Liver (tissue), 8 donors: ENCODE measurements at regions not wholly inside any gene's neighbourhood (a gene's known extent, or its start where the extent isn't known, plus 50 kb on each side); places are given as distances from the start of the nearest gene placed in this dataset.

Source experiments
- DNase-seq: peaks from one replicate; pipeline ENCODE4 v3.0.0-alpha.2; 2017; ENCODE audit warnings: low spot score
- H3K27ac ChIP-seq, 2 donors: one replicate each; pipeline ENCODE4 v1.7.0; 2013; ENCODE audit warnings: inconsistent platforms in 2 of 2, low read length in 2 of 2, control low read depth in 1 of 2, low read depth in 1 of 2, mild to moderate bottlenecking in 1 of 2
- H3K27me3 ChIP-seq, 4 donors: one replicate each; pipeline versions ENCODE4 v1.6.1 to v1.7.0; 2013; ENCODE audit warnings: low read length in 3 of 4, inconsistent platforms in 1 of 4, mild to moderate bottlenecking in 1 of 4, moderate library complexity in 1 of 4; ENCODE audit not compliant: control insufficient read depth in 4 of 4, insufficient read depth in 4 of 4
- H3K36me3 ChIP-seq, 4 donors: one replicate each; pipeline versions ENCODE4 v1.6.1 to v1.7.0; 2013; ENCODE audit warnings: low read length in 3 of 4, mild to moderate bottlenecking in 3 of 4, low read depth in 1 of 4, moderate library complexity in 1 of 4; ENCODE audit not compliant: control insufficient read depth in 4 of 4, insufficient read depth in 3 of 4
- H3K4me1 ChIP-seq, 4 donors: one replicate each; pipeline versions ENCODE4 v1.6.1 to v1.7.0; 2013; ENCODE audit warnings: low read length in 3 of 4, mild to moderate bottlenecking in 3 of 4, moderate library complexity in 1 of 4; ENCODE audit not compliant: control insufficient read depth in 4 of 4, insufficient read depth in 4 of 4
- H3K4me3 ChIP-seq, 3 donors: one replicate each; pipeline versions ENCODE4 v1.6.1 to v1.7.0; 2013; ENCODE audit warnings: low read length in 3 of 3, control low read depth in 1 of 3, low read depth in 1 of 3, mild to moderate bottlenecking in 1 of 3
- H3K9ac ChIP-seq, 2 donors: one replicate each; pipeline ENCODE4 v1.7.0; 2013; ENCODE audit warnings: low read length in 2 of 2, mild to moderate bottlenecking in 2 of 2, moderate library complexity in 2 of 2, control low read depth in 1 of 2, low read depth in 1 of 2
- H3K9me3 ChIP-seq, 4 donors: one replicate each; pipeline versions ENCODE4 v1.6.1 to v1.7.0; 2013; ENCODE audit warnings: low read length in 3 of 4; ENCODE audit not compliant: control insufficient read depth in 4 of 4
- FOXA1 ChIP-seq: IDR thresholded peaks from 2 replicates; pipeline ENCODE4 v1.6.1; 2016; ENCODE audit warnings: antibody characterized with exemption
- GABPA ChIP-seq, 2 donors: IDR thresholded peaks in 1 of 2; conservative IDR thresholded peaks in 1 of 2; 2 replicates each; pipeline ENCODE4 v1.6.1; 2016; ENCODE audit warnings: antibody characterized with exemption in 2 of 2, mild to moderate bottlenecking in 1 of 2, moderate library complexity in 1 of 2
- JUND ChIP-seq, 2 donors: IDR thresholded peaks; 2 replicates each; pipeline ENCODE4 v1.6.1; 2016; ENCODE audit warnings: antibody characterized with exemption in 2 of 2
- RAD21 ChIP-seq, 2 donors: IDR thresholded peaks; 2 replicates each; pipeline ENCODE4 v1.6.1; 2016; ENCODE audit warnings: antibody characterized with exemption in 2 of 2, mild to moderate bottlenecking in 2 of 2
- RXRA ChIP-seq, 2 donors: IDR thresholded peaks; 2 replicates each; pipeline ENCODE4 v1.6.1; 2017 to 2018; ENCODE audit warnings: antibody characterized with exemption in 2 of 2, mild to moderate bottlenecking in 1 of 2
- SP1 ChIP-seq: IDR thresholded peaks from 2 replicates; pipeline ENCODE4 v1.6.1; 2018; ENCODE audit warnings: antibody characterized with exemption, mild to moderate bottlenecking
- TAF1 ChIP-seq: conservative IDR thresholded peaks from 2 replicates; pipeline ENCODE4 v1.6.1; 2016; ENCODE audit warnings: antibody characterized with exemption, mild to moderate bottlenecking
- YY1 ChIP-seq: IDR thresholded peaks from 2 replicates; pipeline ENCODE4 v1.6.1; 2016; ENCODE audit warnings: antibody characterized with exemption, mild to moderate bottlenecking
- ZBTB33 ChIP-seq: IDR thresholded peaks from 2 replicates; pipeline ENCODE4 v1.6.1; 2016; ENCODE audit warnings: antibody characterized with exemption
- WGBS: extraction: QIAGEN DNeasy Blood & Tissue Kit; methylation state at CpG from one replicate; pipeline ENCODE4 v1.1.7; 2013; 5-methylcytosine and 5-hydroxymethylcytosine counted together
- TF ChIP-seq, protein P1 (sequence below): fragments of 150-350 bp; IDR thresholded peaks from 2 replicates; pipeline ENCODE4 v1.5.1; 2017; ENCODE audit warnings: improper control_type of control experiment, low read depth, low read length; ENCODE audit not compliant: missing input control
- TF ChIP-seq, protein P2 (sequence below): IDR thresholded peaks from 2 replicates; pipeline ENCODE4 v1.6.1; 2016; ENCODE audit warnings: antibody characterized with exemption
- donor health status: healthy.
- donor health status: healthy.
- donor health status: healthy.
- donor health status: healthy.
- donor health status: healthy.

DNA sequence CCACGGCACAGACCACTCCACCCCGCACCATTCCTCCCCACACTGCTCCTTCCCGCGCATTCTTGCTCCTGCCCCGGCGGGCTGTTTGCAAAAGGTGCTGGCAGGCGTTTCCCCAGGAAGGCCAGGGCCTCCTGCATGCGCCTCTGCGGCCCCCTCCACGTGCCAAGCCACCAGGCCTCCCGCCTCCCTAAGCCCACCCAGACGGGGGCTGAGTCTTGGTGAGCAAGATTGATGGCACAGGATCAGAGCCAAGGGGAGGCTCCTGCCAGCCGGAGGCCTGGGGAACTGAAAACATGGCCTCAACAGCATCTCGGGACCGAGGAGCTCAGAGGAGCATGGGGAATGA, 328.3 kb upstream of the DIO3 start:
- H3K4me1 ChIP-seq = peaks cover 0 to 3% (median 0%) of the 10 kb centered on the region in 4 donors
- no peak for TF ChIP-seq YY1
- TF ChIP-seq, protein P1, sequence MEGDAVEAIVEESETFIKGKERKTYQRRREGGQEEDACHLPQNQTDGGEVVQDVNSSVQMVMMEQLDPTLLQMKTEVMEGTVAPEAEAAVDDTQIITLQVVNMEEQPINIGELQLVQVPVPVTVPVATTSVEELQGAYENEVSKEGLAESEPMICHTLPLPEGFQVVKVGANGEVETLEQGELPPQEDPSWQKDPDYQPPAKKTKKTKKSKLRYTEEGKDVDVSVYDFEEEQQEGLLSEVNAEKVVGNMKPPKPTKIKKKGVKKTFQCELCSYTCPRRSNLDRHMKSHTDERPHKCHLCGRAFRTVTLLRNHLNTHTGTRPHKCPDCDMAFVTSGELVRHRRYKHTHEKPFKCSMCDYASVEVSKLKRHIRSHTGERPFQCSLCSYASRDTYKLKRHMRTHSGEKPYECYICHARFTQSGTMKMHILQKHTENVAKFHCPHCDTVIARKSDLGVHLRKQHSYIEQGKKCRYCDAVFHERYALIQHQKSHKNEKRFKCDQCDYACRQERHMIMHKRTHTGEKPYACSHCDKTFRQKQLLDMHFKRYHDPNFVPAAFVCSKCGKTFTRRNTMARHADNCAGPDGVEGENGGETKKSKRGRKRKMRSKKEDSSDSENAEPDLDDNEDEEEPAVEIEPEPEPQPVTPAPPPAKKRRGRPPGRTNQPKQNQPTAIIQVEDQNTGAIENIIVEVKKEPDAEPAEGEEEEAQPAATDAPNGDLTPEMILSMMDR = no peak
- no peak for TF ChIP-seq RXRA (IDR thresholded peaks at IDR 0.05)
- no peak for TF ChIP-seq ZBTB33
- H3K27me3 ChIP-seq = no peaks in the 10 kb centered on the region
- DNase-seq = no peak
- no peaks in the 10 kb centered on the region for H3K9me3 ChIP-seq
- H3K4me3 ChIP-seq = no peak overlapping the region
- H3K36me3 ChIP-seq = no peaks in the 10 kb centered on the region
- WGBS = 85% methylated on average over 15 of the region's 15 CpGs
- no peak overlapping the region for H3K9ac ChIP-seq
- no peak overlapping the region for H3K27ac ChIP-seq

- no peaks in the 10 kb centered on the region for H3K36me3 ChIP-seq
- H3K4me1 ChIP-seq = peaks cover 0 to 3% (median 0%) of the 10 kb centered on the region in 4 donors
- no peaks in the 10 kb centered on the region for H3K27me3 ChIP-seq
- no peak for DNase-seq
- WGBS = 87% methylated on average over 12 of the region's 12 CpGs
- no peaks in the 10 kb centered on the region for H3K9me3 ChIP-seq
- TF ChIP-seq FOXA1 (no peak), SP1 (no peak), GABPA (IDR thresholded peaks at IDR 0.05 in 1 of 2, conservative IDR thresholded peaks at IDR 0.05 in 1 of 2) (no peak)
- TF ChIP-seq, protein P2, sequence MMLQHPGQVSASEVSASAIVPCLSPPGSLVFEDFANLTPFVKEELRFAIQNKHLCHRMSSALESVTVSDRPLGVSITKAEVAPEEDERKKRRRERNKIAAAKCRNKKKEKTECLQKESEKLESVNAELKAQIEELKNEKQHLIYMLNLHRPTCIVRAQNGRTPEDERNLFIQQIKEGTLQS = no peak
- no peak overlapping the region for H3K9ac ChIP-seq
- no peak overlapping the region for H3K27ac ChIP-seq
- no peak overlapping the region for H3K4me3 ChIP-seq
These were observed 327.9 kb upstream of the DIO3 start for GRCh38 chr14:101233391-101233790.

GRCh38 chr14:101233808-101234207, 327.5 kb upstream of the DIO3 start:
- WGBS = 89% methylated on average over 7 of the region's 7 CpGs
- Histone ChIP-seq H3K4me3 (no peak overlapping the region), H3K9me3 (no peaks in the 10 kb centered on the region), H3K9ac (no peak overlapping the region), H3K4me1 (peaks cover 0 to 3% (median 0%) of the 10 kb centered on the region in 4 donors), H3K36me3 (no peaks in the 10 kb centered on the region), H3K27me3 (no peaks in the 10 kb centered on the region), H3K27ac (no peak overlapping the region)
- TF ChIP-seq, protein P1 = no peak
- TF ChIP-seq JUND (IDR thresholded peaks at IDR 0.05) (no peak), TAF1 (no peak), YY1 (no peak), SP1 (no peak), RAD21 (IDR thresholded peaks at IDR 0.05) (no peak)
- TF ChIP-seq, protein P2 = no peak
- no peak for DNase-seq
